Lung (tissue), 11 donors: ENCODE measurements at regions not wholly inside any gene's neighbourhood (a gene's known extent, or its start where the extent isn't known, plus 50 kb on each side); places are given as distances from the start of the nearest gene placed in this dataset.
"Not testable (repeated sequence)": the region's sequence is repeated elsewhere in the genome, so short reads cannot be mapped to it uniquely, and the experiment has no call there.

ENCODE experiments used
- ATAC-seq: fragments of 200-7000 bp; cut with Tn5 transposase; one replicate; pipeline ENCODE4 v1.9.1; 2020; ENCODE audit warnings: moderate number of reproducible peaks; ENCODE audit not compliant: insufficient read depth, low FRiP score
- DNase-seq, 3 donors: peaks; one replicate each; pipeline ENCODE4 v3.0.0-alpha.2; 2013 to 2017
- H3K27ac ChIP-seq, 2 donors: one replicate each; pipeline ENCODE4 v1.5.1; 2013; ENCODE audit warnings: mild to moderate bottlenecking in 2 of 2, moderate library complexity in 2 of 2, control low read depth in 1 of 2, inconsistent platforms in 1 of 2, low read depth in 1 of 2, low read length in 1 of 2
- H3K27me3 ChIP-seq, 3 donors: one replicate each; pipeline ENCODE4 v1.5.1; 2013; ENCODE audit warnings: low read length in 2 of 3; ENCODE audit not compliant: control insufficient read depth in 3 of 3, insufficient read depth in 3 of 3
- H3K36me3 ChIP-seq, 4 donors: one replicate each; pipeline ENCODE4 v1.5.1; 2013; ENCODE audit warnings: low read length in 4 of 4, mild to moderate bottlenecking in 1 of 4, moderate library complexity in 1 of 4; ENCODE audit not compliant: control insufficient read depth in 4 of 4, insufficient read depth in 4 of 4
- H3K4me1 ChIP-seq, 5 donors: one replicate each; pipeline ENCODE4 v1.5.1; 2013; ENCODE audit warnings: low read length in 5 of 5, mild to moderate bottlenecking in 2 of 5, moderate library complexity in 1 of 5; ENCODE audit not compliant: control insufficient read depth in 5 of 5, insufficient read depth in 5 of 5
- H3K4me3 ChIP-seq: one replicate; pipeline ENCODE4 v1.5.1; 2013; ENCODE audit warnings: mild to moderate bottlenecking, control low read depth, moderate library complexity
- H3K9ac ChIP-seq, 2 donors: one replicate each; pipeline ENCODE4 v1.5.1; 2013; ENCODE audit warnings: low read length in 2 of 2, control low read depth in 1 of 2; ENCODE audit not compliant: insufficient read depth in 1 of 2
- H3K9me3 ChIP-seq, 4 donors: one replicate each; pipeline ENCODE4 v1.5.1; 2013; ENCODE audit warnings: low read length in 3 of 4, mild to moderate bottlenecking in 1 of 4, moderate library complexity in 1 of 4; ENCODE audit not compliant: control insufficient read depth in 4 of 4, insufficient read depth in 3 of 4
- CTCF ChIP-seq: IDR thresholded peaks from 2 replicates; pipeline ENCODE4 v1.5.1; 2012; ENCODE audit warnings: mild to moderate bottlenecking; ENCODE audit errors: control extremely low read depth, extremely low read depth
- WGBS, 2 donors: extraction: QIAGEN DNeasy Blood & Tissue Kit; methylation state at CpG; one replicate each; pipeline ENCODE4 v1.1.7; 2013; 5-methylcytosine and 5-hydroxymethylcytosine counted together
- donor health status: control.
- donor health status: control.
- donor health status: Bipolar disorder and iron deficiency.
- donor health status: healthy.
- donor health status: DM: yes; HTN: yes; CAD: no.

- Histone ChIP-seq H3K4me1 (peaks cover 0 to 6% (median 0%) of the 10 kb centered on the region in 5 donors), H3K9me3 (no peaks in the 10 kb centered on the region), H3K27me3 (no peaks in the 10 kb centered on the region), H3K36me3 (no peaks in the 10 kb centered on the region), H3K27ac (no peak overlapping the region), H3K4me3 (no peak overlapping the region), H3K9ac (no peak overlapping the region)
- no peak for TF ChIP-seq CTCF
- WGBS, 2 donors = 70 to 83% methylated on average over 1 of the region's 1 CpG
- ATAC-seq = no peak
- DNase-seq = no peak
These were observed 84.7 kb upstream of the KDM7A start for GRCh38 chr7:140261522-140261921.

- H3K9me3 ChIP-seq = no peaks in the 10 kb centered on the region
- TF ChIP-seq CTCF = no peak
- no peak overlapping the region for H3K4me3 ChIP-seq
- DNase-seq (no peak), ATAC-seq (no peak)
- H3K27ac ChIP-seq = no peak overlapping the region
- H3K9ac ChIP-seq = no peak overlapping the region
- no peaks in the 10 kb centered on the region for H3K36me3 ChIP-seq
- H3K4me1 ChIP-seq = peaks cover 0 to 6% (median 0%) of the 10 kb centered on the region in 5 donors
- no peaks in the 10 kb centered on the region for H3K27me3 ChIP-seq
- WGBS, 2 donors = 63 to 70% methylated on average over 5 of the region's 5 CpGs
These were observed 84.3 kb upstream of the KDM7A start for GRCh38 chr7:140261105-140261486.

- H3K9ac ChIP-seq = no peak overlapping the region
- no peak overlapping the region for H3K4me3 ChIP-seq
- ATAC-seq (no peak), DNase-seq (peak in 2 of 3 donors; percentile 23 to 38)
- no peaks in the 10 kb centered on the region for H3K27me3 ChIP-seq
- 39 to 48% methylated on average over 10 of the region's 10 CpGs for WGBS, 2 donors
- H3K27ac ChIP-seq = no peak overlapping the region
- peaks cover 0 to 6% (median 0%) of the 10 kb centered on the region in 5 donors for H3K4me1 ChIP-seq
- no peak for TF ChIP-seq CTCF
- H3K9me3 ChIP-seq = no peaks in the 10 kb centered on the region
- no peaks in the 10 kb centered on the region for H3K36me3 ChIP-seq
These were observed 83.7 kb upstream of the KDM7A start for GRCh38 chr7:140260352-140261104.

GRCh38 chr7:140257278-140257677 is 80.5 kb upstream of the KDM7A start:
- 89 to 91% methylated on average over 3 of the region's 3 CpGs for WGBS, 2 donors
- not testable (repeated sequence) for ATAC-seq

GRCh38 chr7:140254976-140255375 is 78.2 kb upstream of the KDM7A start:
- not testable (repeated sequence) for H3K27ac ChIP-seq, H3K9me3 ChIP-seq, H3K4me3 ChIP-seq, H3K36me3 ChIP-seq, H3K27me3 ChIP-seq, DNase-seq, H3K9ac ChIP-seq, ATAC-seq, H3K4me1 ChIP-seq
- WGBS, 2 donors = 93 to 96% methylated on average over 9 of the region's 9 CpGs

More at GRCh38 chr7:140257278-140257677, 80.5 kb upstream of the KDM7A start:
- H3K9ac ChIP-seq, H3K36me3 ChIP-seq, DNase-seq, H3K4me1 ChIP-seq, H3K9me3 ChIP-seq, H3K27me3 ChIP-seq, H3K27ac ChIP-seq, H3K4me3 ChIP-seq: not testable (repeated sequence)
